Progenitor cell of endocrine pancreas (in vitro differentiated cells): ENCODE measurements at regions not wholly inside any gene's neighbourhood (a gene's known extent, or its start where the extent isn't known, plus 50 kb on each side); places are given as distances from the start of the nearest gene placed in this dataset.

ENCODE experiments used
- DNase-seq: peaks from one replicate; pipeline ENCODE4 v3.0.0; 2021; ENCODE audit warnings: low spot score; ENCODE audit not compliant: unreplicated experiment
- H3K27ac Mint-ChIP-seq: 2 replicates; pipeline ENCODE4 v1.8.0; 2021; ENCODE audit warnings: mild to moderate bottlenecking, moderate library complexity, mixed read lengths
- H3K27me3 Mint-ChIP-seq: 2 replicates; pipeline ENCODE4 v1.8.0; 2021; ENCODE audit warnings: mixed read lengths
- H3K36me3 Mint-ChIP-seq: 2 replicates; pipeline ENCODE4 v1.8.0; 2022; ENCODE audit warnings: mixed read lengths; ENCODE audit not compliant: insufficient read depth
- H3K4me1 Mint-ChIP-seq: 2 replicates; pipeline ENCODE4 v1.8.0; 2021; ENCODE audit warnings: low read depth, mixed read lengths
- H3K4me3 Mint-ChIP-seq: 2 replicates; pipeline ENCODE4 v1.8.0; 2021; ENCODE audit warnings: low read depth, mild to moderate bottlenecking, moderate library complexity, mixed read lengths
- H3K9me3 Mint-ChIP-seq: 2 replicates; pipeline ENCODE4 v1.8.0; 2021; ENCODE audit warnings: low read depth, mixed read lengths
- TF ChIP-seq, protein P1 (sequence below): fragments of 200-600 bp; sonication (generic); IDR thresholded peaks from one replicate; pipeline ENCODE4 v1.5.0; 2021; ENCODE audit warnings: antibody characterized with exemption, mild to moderate bottlenecking; ENCODE audit not compliant: unreplicated experiment

DNA sequence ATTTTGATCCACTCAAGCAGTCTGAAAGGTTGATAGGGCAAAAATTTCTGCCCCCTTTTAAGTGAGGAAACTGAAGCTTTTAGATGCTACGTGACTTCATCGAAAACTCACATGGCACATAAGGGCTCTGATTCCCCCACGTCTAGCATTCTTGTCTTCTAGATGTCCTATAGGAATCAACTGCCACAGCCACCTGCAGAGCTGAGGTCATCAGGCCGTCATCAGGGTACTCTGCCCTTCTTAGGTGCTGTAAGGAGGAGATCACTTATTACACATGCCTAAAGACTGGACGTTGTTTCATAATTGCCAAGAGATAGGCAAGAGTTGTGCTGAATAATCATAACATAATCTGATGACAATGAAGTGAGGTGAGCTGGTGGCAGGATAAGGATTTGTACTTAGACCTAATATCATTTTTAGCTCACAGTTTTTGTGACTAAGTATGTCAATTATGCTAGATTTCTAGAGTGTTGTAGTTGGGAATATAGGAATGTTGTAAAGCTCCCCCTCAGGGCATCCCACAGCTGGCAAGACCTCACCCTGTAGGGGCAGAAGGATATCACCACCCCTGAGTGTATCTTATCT is 349.4 kb downstream of the METTL15 start:
- Mint-ChIP-seq H3K4me1 (no peaks in the 10 kb centered on the region), H3K4me3 (no peak overlapping the region), H3K27ac (no peak overlapping the region), H3K9me3 (peaks cover 6% of the 10 kb centered on the region), H3K36me3 (peaks cover 1% of the 10 kb centered on the region), H3K27me3 (no peaks in the 10 kb centered on the region)
- TF ChIP-seq, protein P1, sequence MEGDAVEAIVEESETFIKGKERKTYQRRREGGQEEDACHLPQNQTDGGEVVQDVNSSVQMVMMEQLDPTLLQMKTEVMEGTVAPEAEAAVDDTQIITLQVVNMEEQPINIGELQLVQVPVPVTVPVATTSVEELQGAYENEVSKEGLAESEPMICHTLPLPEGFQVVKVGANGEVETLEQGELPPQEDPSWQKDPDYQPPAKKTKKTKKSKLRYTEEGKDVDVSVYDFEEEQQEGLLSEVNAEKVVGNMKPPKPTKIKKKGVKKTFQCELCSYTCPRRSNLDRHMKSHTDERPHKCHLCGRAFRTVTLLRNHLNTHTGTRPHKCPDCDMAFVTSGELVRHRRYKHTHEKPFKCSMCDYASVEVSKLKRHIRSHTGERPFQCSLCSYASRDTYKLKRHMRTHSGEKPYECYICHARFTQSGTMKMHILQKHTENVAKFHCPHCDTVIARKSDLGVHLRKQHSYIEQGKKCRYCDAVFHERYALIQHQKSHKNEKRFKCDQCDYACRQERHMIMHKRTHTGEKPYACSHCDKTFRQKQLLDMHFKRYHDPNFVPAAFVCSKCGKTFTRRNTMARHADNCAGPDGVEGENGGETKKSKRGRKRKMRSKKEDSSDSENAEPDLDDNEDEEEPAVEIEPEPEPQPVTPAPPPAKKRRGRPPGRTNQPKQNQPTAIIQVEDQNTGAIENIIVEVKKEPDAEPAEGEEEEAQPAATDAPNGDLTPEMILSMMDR = no peak
- no peak for DNase-seq

- Mint-ChIP-seq H3K27ac (peak overlapping the region; percentile 30), H3K4me3 (no peak overlapping the region), H3K9me3 (peaks cover 3% of the 10 kb centered on the region), H3K27me3 (no peaks in the 10 kb centered on the region), H3K36me3 (no peaks in the 10 kb centered on the region), H3K4me1 (peaks cover 4% of the 10 kb centered on the region)
- no peak for DNase-seq
- TF ChIP-seq, protein P1 = no peak
Measured at GRCh38 chr11:28448186-28448585, 340.0 kb downstream of the METTL15 start.

- Mint-ChIP-seq H3K4me3 (no peak overlapping the region), H3K9me3 (peaks cover 3% of the 10 kb centered on the region), H3K27ac (no peak overlapping the region), H3K4me1 (peaks cover 4% of the 10 kb centered on the region), H3K36me3 (no peaks in the 10 kb centered on the region), H3K27me3 (no peaks in the 10 kb centered on the region)
- TF ChIP-seq, protein P1 = no peak
- no peak for DNase-seq
Measured at GRCh38 chr11:28447226-28447625, 339.0 kb downstream of the METTL15 start.

GRCh38 chr11:28442131-28442530 is 333.9 kb downstream of the METTL15 start:
- Mint-ChIP-seq H3K27me3 (no peaks in the 10 kb centered on the region), H3K36me3 (no peaks in the 10 kb centered on the region), H3K4me1 (peaks cover 2% of the 10 kb centered on the region), H3K9me3 (no peaks in the 10 kb centered on the region), H3K4me3 (no peak overlapping the region), H3K27ac (no peak overlapping the region)
- TF ChIP-seq, protein P1 = no peak
- no peak for DNase-seq

DNA sequence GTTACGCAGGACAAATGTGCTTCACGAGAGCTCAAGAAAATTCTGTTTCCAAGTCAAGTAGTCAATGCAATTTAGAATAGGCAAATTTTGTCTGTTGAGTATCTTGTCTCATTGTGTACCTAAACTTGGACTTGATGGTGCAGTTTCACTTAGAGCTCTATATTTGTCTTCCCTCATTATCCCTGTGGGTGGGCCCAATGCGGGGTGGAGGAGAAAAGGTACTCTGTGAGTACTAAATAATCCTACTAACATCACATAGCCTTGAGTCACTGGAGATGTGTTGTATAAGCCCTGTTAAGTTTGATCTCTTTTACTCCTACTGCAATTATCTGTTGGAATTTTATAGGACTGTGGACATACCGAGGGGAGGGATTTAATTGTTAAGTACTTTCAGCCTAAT is 331.2 kb downstream of the METTL15 start:
- H3K9me3 Mint-ChIP-seq = no peaks in the 10 kb centered on the region
- TF ChIP-seq, protein P1 = no peak
- no peak overlapping the region for H3K27ac Mint-ChIP-seq
- no peak overlapping the region for H3K4me3 Mint-ChIP-seq
- H3K4me1 Mint-ChIP-seq = no peaks in the 10 kb centered on the region
- DNase-seq = no peak
- no peaks in the 10 kb centered on the region for H3K36me3 Mint-ChIP-seq
- no peaks in the 10 kb centered on the region for H3K27me3 Mint-ChIP-seq
